ENCODE measurements at regions not wholly inside any gene's neighbourhood (a gene's known extent, or its start where the extent isn't known, plus 50 kb on each side); places are given as distances from the start of the nearest gene placed in this dataset.

- DNase-seq (ENCODE audit: low read depth, low spot score) = no peak
- POLR2A ChIA-PET = no interaction called here
- no peak overlapping the region for H3K4me3 ChIP-seq (ENCODE audit: low read depth, low read length)
- TF ChIP-seq CTCF (IDR thresholded peaks at IDR 0.05; ENCODE audit: insufficient read depth, low read length, missing control alignments) = peak; percentile 15
- CTCF ChIA-PET = interaction anchor here (0.8 to 10.2 kb wide), 32 partner anchors 9 to 881 kb away, joined by 3 to 399 read pairs (median 4); partner anchors contain the start of gene MPP7
These were observed 52.1 kb downstream of the MPP7 start for GRCh38 chr10:28250782-28251181.

GRCh38 chr10:28250358-28250757, 52.5 kb downstream of the MPP7 start:
- no peak for TF ChIP-seq CTCF (IDR thresholded peaks at IDR 0.05; ENCODE audit: insufficient read depth, low read length, missing control alignments)
- no peak overlapping the region for H3K4me3 ChIP-seq (ENCODE audit: low read depth, low read length)
- DNase-seq (ENCODE audit: low read depth, low spot score) = no peak
- ChIA-PET CTCF (interaction anchor here (0.8 to 10.2 kb wide), 29 partner anchors 9 to 881 kb away, joined by 3 to 399 read pairs (median 5); partner anchors contain the start of gene MPP7), POLR2A (no interaction called here)

- POLR2A ChIA-PET = no interaction called here
- H3K4me3 ChIP-seq (ENCODE audit: low read depth, low read length) = no peak overlapping the region
- DNase-seq (ENCODE audit: low read depth, low spot score) = no peak
- CTCF ChIA-PET = interaction anchor here (0.6 to 10.2 kb wide), 8 partner anchors 14 to 148 kb away, joined by 3 to 399 read pairs (median 4); partner anchors contain the start of gene MPP7
- TF ChIP-seq CTCF (IDR thresholded peaks at IDR 0.05; ENCODE audit: insufficient read depth, low read length, missing control alignments) = no peak
These were observed 53.4 kb downstream of the MPP7 start for GRCh38 chr10:28249512-28249911.

- DNase-seq (ENCODE audit: low read depth, low spot score) = no peak
- POLR2A ChIA-PET = no interaction called here
- CTCF ChIA-PET = interaction anchor here (0.9 to 10.2 kb wide), 12 partner anchors 16 to 690 kb away, joined by 3 to 399 read pairs (median 4); partner anchors contain the start of gene MPP7
- no peak for TF ChIP-seq CTCF (IDR thresholded peaks at IDR 0.05; ENCODE audit: insufficient read depth, low read length, missing control alignments)
- H3K4me3 ChIP-seq (ENCODE audit: low read depth, low read length) = no peak overlapping the region
These were observed 54.8 kb downstream of the MPP7 start for GRCh38 chr10:28248092-28248491.

GRCh38 chr10:28246023-28246422, 56.8 kb downstream of the MPP7 start:
- no peak for TF ChIP-seq CTCF (IDR thresholded peaks at IDR 0.05; ENCODE audit: insufficient read depth, low read length, missing control alignments)
- DNase-seq (ENCODE audit: low read depth, low spot score) = no peak
- CTCF ChIA-PET = interaction anchor here (0.7 to 10.2 kb wide), 7 partner anchors 54 to 800 kb away, joined by 3 to 399 read pairs (median 3); no protein-coding TSS in a partner anchor
- POLR2A ChIA-PET = no interaction called here
- H3K4me3 ChIP-seq (ENCODE audit: low read depth, low read length) = no peak overlapping the region

- DNase-seq (ENCODE audit: low read depth, low spot score) = no peak
- no peak overlapping the region for H3K4me3 ChIP-seq (ENCODE audit: low read depth, low read length)
- TF ChIP-seq CTCF (IDR thresholded peaks at IDR 0.05; ENCODE audit: insufficient read depth, low read length, missing control alignments) = no peak
- CTCF ChIA-PET = interaction anchor here (3.2 to 3.8 kb wide), 3 partner anchors 137 to 502 kb away, joined by 22 to 39 read pairs (median 24); no protein-coding TSS in a partner anchor
- POLR2A ChIA-PET = no interaction called here
These were observed 58.9 kb downstream of the MPP7 start for GRCh38 chr10:28243923-28244322.
